NCI-H526 treated with DMSO at 0.1 percent for 48 hours (cell line): ENCODE measurements at regions not wholly inside any gene's neighbourhood (a gene's known extent, or its start where the extent isn't known, plus 50 kb on each side); places are given as distances from the start of the nearest gene placed in this dataset.
"Not testable (repeated sequence)": the region's sequence is repeated elsewhere in the genome, so short reads cannot be mapped to it uniquely, and the experiment has no call there.

Experiments
- DNase-seq: peaks from one replicate; lab custom pipeline; 2025; lab: John Stamatoyannopoulos, UW

DNA sequence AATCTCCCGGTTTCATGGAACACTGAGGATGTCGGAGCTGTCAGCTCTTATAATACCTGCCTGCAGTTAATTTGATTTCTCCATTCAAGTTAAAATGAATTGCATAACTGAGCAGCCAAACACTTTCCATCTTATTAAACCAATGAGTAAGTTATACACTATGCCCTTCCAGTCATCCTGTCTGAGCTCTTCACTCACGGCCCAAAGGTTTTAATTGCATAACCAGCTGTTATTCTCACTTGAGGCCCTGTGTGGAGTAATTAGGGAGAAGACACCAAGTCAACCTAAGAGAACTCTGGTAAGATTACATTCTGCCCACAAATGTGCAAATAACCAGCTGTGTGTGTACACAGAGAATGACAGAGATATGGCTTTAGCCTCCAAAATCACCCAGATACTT, 303.5 kb downstream of the TBC1D4 start:
- no peak for DNase-seq

DNA sequence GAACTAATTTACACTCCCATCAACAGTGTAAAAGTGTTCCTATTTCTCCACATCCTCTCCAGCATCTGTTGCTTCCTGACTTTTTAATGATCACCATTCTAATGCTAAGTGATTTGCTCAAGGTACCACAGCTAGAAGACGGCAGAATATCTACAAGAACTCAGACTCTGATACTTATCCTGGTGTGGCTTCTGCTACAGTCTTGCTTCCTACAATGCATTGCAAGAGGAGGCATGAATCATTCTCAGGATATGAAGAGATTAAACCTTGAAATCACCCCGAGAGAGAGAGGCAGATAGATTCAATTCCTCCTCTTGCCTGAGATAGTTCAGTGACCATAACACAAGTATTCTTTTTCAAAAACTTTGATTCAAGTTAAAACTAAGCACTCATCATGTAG, 306.4 kb downstream of the TBC1D4 start:
- DNase-seq, result no peak

DNA sequence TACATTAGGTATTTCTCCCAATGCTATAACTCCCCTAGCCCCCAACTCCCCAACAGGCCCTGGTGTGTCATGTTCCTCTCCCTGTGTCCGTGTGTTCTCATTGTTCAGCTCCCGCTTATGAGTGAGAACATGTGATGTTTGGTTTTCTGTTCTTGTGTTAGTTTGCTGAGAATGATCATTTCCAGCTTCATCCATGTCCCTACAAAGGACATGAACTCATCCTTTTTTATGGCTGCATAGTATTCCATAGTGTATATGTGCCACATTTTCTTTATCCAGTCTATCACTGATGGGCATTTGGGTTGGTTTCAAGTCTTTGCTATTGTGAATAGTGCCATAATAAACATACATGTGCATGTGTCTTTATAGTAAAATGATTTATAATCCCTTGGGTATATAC, 306.9 kb downstream of the TBC1D4 start:
- DNase-seq, result not testable (repeated sequence)

DNA sequence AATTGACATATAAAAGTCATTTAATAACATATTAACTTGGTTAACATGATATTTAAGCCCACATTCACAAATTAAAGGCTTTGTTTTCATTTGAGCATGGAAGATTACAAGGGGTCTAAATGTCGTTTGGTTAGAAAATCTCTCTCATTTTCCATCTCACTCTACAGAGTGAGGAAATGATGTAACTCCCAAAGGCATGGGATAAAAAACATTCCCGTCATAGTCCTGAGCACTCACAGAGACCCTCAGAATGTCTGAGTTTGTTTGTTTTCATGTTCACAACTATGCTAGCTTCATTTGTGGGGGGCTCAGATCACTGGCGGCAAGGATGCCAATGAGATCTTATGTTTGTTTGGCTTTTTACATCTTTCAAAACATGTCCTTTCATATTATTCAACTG, 307.5 kb downstream of the TBC1D4 start:
- no peak for DNase-seq

DNA sequence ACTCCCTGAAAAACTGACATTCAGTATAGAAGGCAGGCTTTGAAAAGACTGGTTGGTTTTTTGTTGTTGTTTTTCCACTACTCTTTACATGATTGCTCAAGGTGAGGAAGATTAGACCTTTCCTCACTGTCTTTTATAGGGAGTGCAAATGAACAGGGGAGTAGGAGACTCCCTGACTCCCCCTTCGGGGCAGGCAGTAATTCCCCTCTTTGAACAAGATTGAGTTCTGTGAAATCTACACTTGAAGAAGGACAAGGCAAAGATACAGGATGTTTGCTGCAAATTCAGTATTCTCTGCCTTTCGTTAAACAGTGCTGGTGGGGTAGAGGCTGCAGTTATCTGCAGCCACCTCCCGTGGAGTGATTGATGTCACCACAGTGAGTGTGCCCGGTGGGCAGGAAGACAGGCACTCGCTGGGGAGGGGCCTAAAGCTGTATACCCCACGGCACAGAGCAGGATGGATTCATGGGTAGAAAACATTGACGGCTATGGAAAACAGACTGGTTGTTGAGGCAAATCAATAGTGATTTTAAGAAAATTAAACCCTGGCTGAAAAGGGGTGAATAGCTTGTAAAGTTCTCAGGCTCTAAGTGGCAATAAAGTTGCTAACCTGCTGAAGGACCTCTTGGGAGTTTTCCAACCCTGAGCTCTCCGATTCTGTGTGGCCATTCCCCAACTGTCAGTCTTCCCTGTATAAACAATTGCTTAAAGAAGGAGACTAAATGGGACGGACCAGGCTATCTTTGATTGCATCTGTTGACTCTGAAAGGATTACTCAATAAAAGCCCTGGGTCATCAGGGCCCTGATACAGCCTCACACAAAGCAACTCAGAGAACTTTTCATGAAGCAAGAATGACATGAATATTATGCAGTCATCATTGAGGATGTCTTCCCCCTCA, 308.3 kb downstream of the TBC1D4 start:
- peak; percentile 12 for DNase-seq

- DNase-seq, result no peak
These were observed 311.7 kb downstream of the TBC1D4 start for GRCh38 chr13:75170311-75170710.

GRCh38 chr13:75165543-75166230, 316.3 kb downstream of the TBC1D4 start:
- DNase-seq, result no peak

GRCh38 chr13:75161804-75162203, 320.2 kb downstream of the TBC1D4 start:
- no peak for DNase-seq

GRCh38 chr13:75160984-75161383, 321.0 kb downstream of the TBC1D4 start:
- DNase-seq, result no peak

DNA sequence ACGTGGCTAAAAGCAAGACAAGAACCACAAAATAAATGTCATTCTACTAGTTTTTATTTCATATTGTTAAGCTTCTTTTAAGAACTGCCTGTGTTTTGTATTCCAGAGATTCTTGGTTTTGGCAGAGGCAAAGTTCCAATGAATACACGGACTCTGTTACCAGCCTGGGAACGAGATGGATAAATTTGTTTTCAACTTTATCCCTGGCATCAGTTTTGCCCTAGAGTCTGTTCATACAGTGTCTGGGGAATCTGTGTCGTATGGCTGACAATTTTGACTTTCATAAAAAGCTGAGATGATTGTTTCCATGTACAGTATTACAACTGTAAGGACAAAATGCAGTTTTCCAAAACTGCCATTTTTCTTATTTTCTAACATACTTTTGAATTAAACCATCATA, 327.6 kb downstream of the TBC1D4 start:
- DNase-seq, result no peak

DNA sequence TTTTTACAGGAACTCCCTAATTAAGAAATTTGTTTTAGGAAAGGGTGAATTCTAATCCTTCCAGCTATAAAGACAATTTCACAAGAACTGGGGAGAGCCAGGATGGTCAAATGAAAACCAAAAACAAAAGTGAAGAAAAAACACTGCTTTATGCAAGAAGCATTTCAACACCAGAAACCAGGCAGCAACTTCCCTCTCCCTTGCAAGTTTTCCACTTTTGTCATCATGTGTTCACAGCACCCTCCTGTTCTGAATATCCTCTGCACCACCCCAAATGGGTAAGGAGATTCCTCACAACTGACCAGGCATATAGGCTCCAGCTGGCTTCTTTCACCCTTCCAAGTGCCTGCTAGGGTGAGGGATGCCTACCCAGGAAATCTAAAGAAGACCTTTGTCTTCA, 328.1 kb downstream of the TBC1D4 start:
- DNase-seq, result no peak

- no peak for DNase-seq
These were observed 328.6 kb downstream of the TBC1D4 start for GRCh38 chr13:75153386-75153785.

GRCh38 chr13:75151081-75151643, 330.8 kb downstream of the TBC1D4 start:
- no peak for DNase-seq

DNA sequence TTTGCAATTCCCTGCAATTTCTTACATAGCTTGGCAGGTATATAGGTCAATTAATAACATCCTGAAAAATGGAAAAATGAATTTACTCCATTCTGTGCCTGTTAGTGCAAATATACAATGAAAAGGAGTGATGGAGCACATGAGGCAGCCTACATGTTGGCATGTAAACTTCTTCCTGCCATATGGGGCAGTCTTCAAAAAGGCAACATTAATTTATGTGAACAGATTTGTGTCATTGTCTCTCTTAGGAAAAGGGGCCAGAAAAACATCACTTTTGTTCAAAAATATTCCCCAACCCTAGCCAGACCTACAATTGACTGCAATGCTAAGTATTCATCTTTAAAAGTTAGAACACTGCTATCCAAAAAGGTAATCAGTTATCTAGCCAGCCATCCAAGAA, 332.2 kb downstream of the TBC1D4 start:
- no peak for DNase-seq

GRCh38 chr13:75147946-75148345, 334.0 kb downstream of the TBC1D4 start:
- DNase-seq, result no peak

- DNase-seq, result no peak
These were observed 335.5 kb downstream of the TBC1D4 start for GRCh38 chr13:75146436-75146835.

DNA sequence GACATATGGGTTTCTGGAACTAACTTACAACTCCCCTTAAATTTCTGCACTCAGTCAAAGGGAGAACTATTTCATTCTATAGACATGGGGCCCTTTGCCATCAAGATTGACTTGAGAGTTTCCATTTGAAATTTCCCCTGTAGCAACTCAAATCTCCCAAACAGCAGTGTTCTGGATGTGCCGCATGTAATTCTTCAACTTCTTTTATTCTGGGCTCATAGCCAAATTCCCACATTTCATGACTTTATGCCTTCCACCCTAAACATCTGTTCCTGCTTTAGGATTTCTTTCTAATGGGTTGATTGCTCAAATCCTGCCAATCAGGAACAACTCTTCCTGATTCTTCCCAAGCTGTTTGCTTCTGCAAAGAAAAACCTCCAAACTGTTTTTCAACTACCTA, 336.0 kb downstream of the TBC1D4 start:
- DNase-seq, result no peak

DNA sequence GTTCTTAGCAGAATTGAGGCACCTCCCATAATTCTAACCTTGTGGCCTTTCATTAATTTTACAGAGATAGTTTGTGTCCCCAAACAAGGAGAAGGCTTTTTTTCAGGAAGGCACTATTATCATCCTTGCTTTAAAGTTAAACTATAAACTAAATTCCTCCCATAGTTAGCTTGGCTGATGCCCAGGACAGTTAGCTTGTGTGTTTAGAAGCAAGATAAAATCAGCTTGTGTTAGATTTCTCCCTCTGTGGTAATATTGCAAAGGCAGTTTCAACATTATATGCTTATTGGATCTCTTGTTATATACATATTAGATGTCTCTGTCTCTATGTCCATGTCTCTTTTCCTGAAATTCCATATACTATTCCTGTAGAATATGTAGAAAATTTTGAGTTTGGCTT, 342.7 kb downstream of the TBC1D4 start:
- no peak for DNase-seq

GRCh38 chr13:75137911-75138571, 343.9 kb downstream of the TBC1D4 start:
- no peak for DNase-seq

DNA sequence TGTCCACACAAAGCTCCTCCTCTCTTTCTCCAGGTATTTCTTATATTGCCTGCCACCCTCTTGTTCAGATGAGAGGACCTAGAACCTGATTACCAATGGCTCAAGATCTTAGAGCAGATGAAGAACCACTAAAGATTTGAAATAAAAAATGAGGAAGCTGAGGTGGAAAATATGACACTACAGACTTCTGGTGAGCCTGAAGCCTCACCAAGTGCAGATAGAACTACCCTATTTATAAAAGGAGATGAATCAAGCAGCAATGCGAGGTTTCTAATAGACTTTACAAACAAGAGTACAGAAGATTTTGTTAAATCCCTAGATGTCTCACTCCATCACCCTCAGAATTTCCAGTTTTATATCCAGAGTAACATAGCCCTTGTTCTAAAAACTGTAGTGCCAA, 345.8 kb downstream of the TBC1D4 start:
- no peak for DNase-seq

DNA sequence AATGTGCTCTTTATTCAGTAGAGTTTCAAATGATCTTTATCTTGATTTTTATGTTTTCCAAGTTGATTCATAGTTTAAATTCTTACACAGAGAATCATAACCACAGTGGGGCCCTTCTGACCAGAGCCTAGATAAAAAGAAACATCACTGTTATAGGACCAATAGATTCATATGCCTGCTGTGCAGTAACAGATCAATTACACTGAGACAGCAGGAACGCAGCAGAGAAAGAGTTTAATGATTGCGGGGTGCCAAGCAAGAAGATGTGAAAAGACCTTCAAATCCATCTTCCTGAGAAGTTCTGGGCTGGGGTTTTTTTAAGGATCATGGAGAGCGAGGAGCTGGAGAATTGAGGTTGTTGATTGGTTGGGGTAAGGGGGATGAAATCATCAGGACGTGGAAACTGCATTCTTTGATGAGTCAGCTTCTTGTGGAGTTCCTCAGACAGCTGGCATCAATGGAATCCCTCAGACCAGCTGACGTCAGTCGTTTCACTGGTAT, 346.6 kb downstream of the TBC1D4 start:
- DNase-seq, result no peak
